ENCODE measurements at regions not wholly inside any gene's neighbourhood (a gene's known extent, or its start where the extent isn't known, plus 50 kb on each side); places are given as distances from the start of the nearest gene placed in this dataset.
"Not testable (repeated sequence)": the region's sequence is repeated elsewhere in the genome, so short reads cannot be mapped to it uniquely, and the experiment has no call there.

GRCh38 chr13:54263868-54264267 lies 1235.3 kb downstream of the OLFM4 start:
- no peak overlapping the region for H3K4me2 ChIP-seq (ENCODE audit: extremely low read depth, insufficient read depth, low read length)
- TF ChIP-seq EZH2 (IDR thresholded peaks at IDR 0.05; ENCODE audit: low read length, missing control alignments) = no peak
- no peak for TF ChIP-seq CTCF (conservative IDR thresholded peaks at IDR 0.05 in 1 of 2, IDR thresholded peaks at IDR 0.05 in 1 of 2; ENCODE audit: low read depth in 1 of 2, low read length in 2 of 2)

GRCh38 chr13:54267253-54267668 lies 1238.6 kb downstream of the OLFM4 start:
- DNase-seq (ENCODE audit: low read depth in 2 of 2); H4K20me1 ChIP-seq (ENCODE audit: control insufficient read depth, extremely low read depth, insufficient read depth, low read length); H3K4me3 ChIP-seq (replicated peaks in 1 of 4; ENCODE audit: control extremely low read depth in 1 of 4, insufficient read depth in 1 of 4, low read depth in 3 of 4, low read length in 4 of 4); H3K79me2 ChIP-seq (ENCODE audit: control insufficient read depth, insufficient read depth, low read length); H2AFZ ChIP-seq (ENCODE audit: low read length); H3K36me3 ChIP-seq (ENCODE audit: control insufficient read depth, insufficient read depth, low read length); H3K4me1 ChIP-seq (ENCODE audit: control insufficient read depth, extremely low read depth, insufficient read depth, low read length); H3K4me2 ChIP-seq (ENCODE audit: extremely low read depth, insufficient read depth, low read length); H3K27ac ChIP-seq (ENCODE audit: insufficient read depth, low read length); H3K9ac ChIP-seq (ENCODE audit: insufficient read depth, low read length); H3K9me3 ChIP-seq (ENCODE audit: control insufficient read depth, insufficient read depth, low read depth, low read length); H3K27me3 ChIP-seq (ENCODE audit: control insufficient read depth, insufficient read depth, low read length): not testable (repeated sequence)

More at GRCh38 chr13:54263868-54264267, 1235.3 kb downstream of the OLFM4 start:
- no peaks in the 10 kb centered on the region for H3K9me3 ChIP-seq (ENCODE audit: control insufficient read depth, insufficient read depth, low read depth, low read length)
- no peak overlapping the region for H2AFZ ChIP-seq (ENCODE audit: low read length)
- H3K79me2 ChIP-seq (ENCODE audit: control insufficient read depth, insufficient read depth, low read length) = no peaks in the 10 kb centered on the region
- no peaks in the 10 kb centered on the region for H4K20me1 ChIP-seq (ENCODE audit: control insufficient read depth, extremely low read depth, insufficient read depth, low read length)
- no peak overlapping the region for H3K9ac ChIP-seq (ENCODE audit: insufficient read depth, low read length)
- no peak overlapping the region for H3K27ac ChIP-seq (ENCODE audit: insufficient read depth, low read length)
- H3K27me3 ChIP-seq (ENCODE audit: control insufficient read depth, insufficient read depth, low read length) = no peaks in the 10 kb centered on the region
- H3K36me3 ChIP-seq (ENCODE audit: control insufficient read depth, insufficient read depth, low read length) = no peaks in the 10 kb centered on the region
- no peak overlapping the region for H3K4me3 ChIP-seq (replicated peaks in 1 of 4; ENCODE audit: control extremely low read depth in 1 of 4, insufficient read depth in 1 of 4, low read depth in 3 of 4, low read length in 4 of 4)
- no peaks in the 10 kb centered on the region for H3K4me1 ChIP-seq (ENCODE audit: control insufficient read depth, extremely low read depth, insufficient read depth, low read length)
- no peak for DNase-seq (ENCODE audit: low read depth in 2 of 2)

DNA sequence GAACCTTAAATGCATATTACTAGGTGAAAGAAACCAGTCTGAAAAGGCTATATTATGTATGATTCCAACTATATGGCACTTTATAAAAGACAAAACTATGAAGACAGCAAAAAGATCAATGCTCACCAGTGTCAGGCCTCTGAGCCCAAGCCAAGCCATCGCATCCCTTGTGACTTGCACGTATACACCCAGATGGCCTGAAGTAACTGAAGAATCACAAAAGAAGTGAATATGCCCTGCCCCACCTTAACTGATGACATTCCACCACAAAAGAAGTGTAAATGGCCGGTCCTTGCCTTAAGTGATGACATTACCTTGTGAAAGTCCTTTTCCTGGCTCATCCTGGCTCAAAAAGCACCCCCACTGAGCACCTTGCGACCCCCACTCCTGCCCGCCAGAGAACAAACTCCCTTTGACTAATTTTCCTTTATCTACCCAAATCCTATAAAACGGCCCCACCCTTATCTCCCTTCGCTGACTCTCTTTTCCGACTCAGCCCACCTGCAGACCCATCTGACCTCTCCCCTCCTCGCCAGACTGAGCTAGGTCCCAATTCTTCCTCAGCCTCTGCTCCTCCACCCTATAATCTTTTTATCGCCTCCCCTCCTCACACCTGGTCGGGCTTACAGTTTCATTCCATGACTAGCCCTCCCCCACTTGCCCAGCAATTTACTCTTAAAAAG lies 1239.5 kb downstream of the OLFM4 start:
- H3K9ac ChIP-seq (ENCODE audit: insufficient read depth, low read length); H4K20me1 ChIP-seq (ENCODE audit: control insufficient read depth, extremely low read depth, insufficient read depth, low read length); H2AFZ ChIP-seq (ENCODE audit: low read length); H3K27ac ChIP-seq (ENCODE audit: insufficient read depth, low read length); H3K27me3 ChIP-seq (ENCODE audit: control insufficient read depth, insufficient read depth, low read length); H3K4me2 ChIP-seq (ENCODE audit: extremely low read depth, insufficient read depth, low read length); H3K36me3 ChIP-seq (ENCODE audit: control insufficient read depth, insufficient read depth, low read length); H3K4me1 ChIP-seq (ENCODE audit: control insufficient read depth, extremely low read depth, insufficient read depth, low read length); H3K4me3 ChIP-seq (replicated peaks in 1 of 4; ENCODE audit: control extremely low read depth in 1 of 4, insufficient read depth in 1 of 4, low read depth in 3 of 4, low read length in 4 of 4); DNase-seq (ENCODE audit: low read depth in 2 of 2); H3K79me2 ChIP-seq (ENCODE audit: control insufficient read depth, insufficient read depth, low read length); H3K9me3 ChIP-seq (ENCODE audit: control insufficient read depth, insufficient read depth, low read depth, low read length): not testable (repeated sequence)

DNA sequence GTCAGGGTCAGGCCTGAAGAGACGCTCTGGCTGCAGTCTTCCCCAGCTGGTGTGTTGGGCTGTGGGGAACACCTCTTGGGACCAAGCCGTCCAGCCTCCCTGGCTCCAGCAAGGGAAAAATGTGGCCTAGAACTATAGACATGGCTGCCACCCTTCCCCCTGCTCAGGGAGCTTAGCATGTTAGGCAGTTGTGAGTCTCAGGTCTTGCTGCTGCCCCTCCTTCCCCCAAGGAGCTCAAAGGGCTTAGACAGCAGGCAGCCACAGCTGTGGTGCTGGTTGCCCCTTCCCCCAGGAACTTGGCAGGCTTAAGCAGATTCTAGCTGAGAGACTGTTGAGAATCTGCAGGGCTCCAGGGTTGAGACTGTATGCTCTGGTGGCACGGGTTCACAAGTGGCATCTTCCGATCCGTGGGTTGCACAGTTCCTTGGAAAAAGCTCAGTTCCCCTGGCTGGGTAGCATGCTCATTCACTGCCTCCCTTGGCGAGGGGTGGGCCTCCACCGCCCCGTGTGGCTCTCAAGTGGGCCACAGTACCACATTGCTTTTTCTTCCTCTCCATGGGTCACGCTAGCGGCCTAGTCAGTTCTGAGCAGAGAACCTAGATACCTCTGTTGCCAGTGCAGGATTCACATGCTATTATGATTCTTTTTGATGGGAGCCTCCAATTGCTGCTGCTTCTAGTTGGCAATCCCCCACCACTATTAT lies 1258.6 kb downstream of the OLFM4 start:
- Histone ChIP-seq H3K27me3 (ENCODE audit: control insufficient read depth, insufficient read depth, low read length) (no peaks in the 10 kb centered on the region), H3K4me3 (replicated peaks in 1 of 4; ENCODE audit: control extremely low read depth in 1 of 4, insufficient read depth in 1 of 4, low read depth in 3 of 4, low read length in 4 of 4) (no peak overlapping the region), H3K36me3 (ENCODE audit: control insufficient read depth, insufficient read depth, low read length) (no peaks in the 10 kb centered on the region), H4K20me1 (ENCODE audit: control insufficient read depth, extremely low read depth, insufficient read depth, low read length) (no peaks in the 10 kb centered on the region), H3K27ac (ENCODE audit: insufficient read depth, low read length) (no peak overlapping the region), H3K79me2 (ENCODE audit: control insufficient read depth, insufficient read depth, low read length) (no peaks in the 10 kb centered on the region), H3K9me3 (ENCODE audit: control insufficient read depth, insufficient read depth, low read depth, low read length) (no peaks in the 10 kb centered on the region), H3K9ac (ENCODE audit: insufficient read depth, low read length) (no peak overlapping the region), H2AFZ (ENCODE audit: low read length) (no peak overlapping the region), H3K4me1 (ENCODE audit: control insufficient read depth, extremely low read depth, insufficient read depth, low read length) (no peaks in the 10 kb centered on the region), H3K4me2 (ENCODE audit: extremely low read depth, insufficient read depth, low read length) (no peak overlapping the region)
- TF ChIP-seq EZH2 (IDR thresholded peaks at IDR 0.05; ENCODE audit: low read length, missing control alignments) = no peak
- no peak for TF ChIP-seq CTCF (conservative IDR thresholded peaks at IDR 0.05 in 1 of 2, IDR thresholded peaks at IDR 0.05 in 1 of 2; ENCODE audit: low read depth in 1 of 2, low read length in 2 of 2)
- no peak for DNase-seq (ENCODE audit: low read depth in 2 of 2)
